ENCODE measurements at regions not wholly inside any gene's neighbourhood (a gene's known extent, or its start where the extent isn't known, plus 50 kb on each side); places are given as distances from the start of the nearest gene placed in this dataset.

DNA sequence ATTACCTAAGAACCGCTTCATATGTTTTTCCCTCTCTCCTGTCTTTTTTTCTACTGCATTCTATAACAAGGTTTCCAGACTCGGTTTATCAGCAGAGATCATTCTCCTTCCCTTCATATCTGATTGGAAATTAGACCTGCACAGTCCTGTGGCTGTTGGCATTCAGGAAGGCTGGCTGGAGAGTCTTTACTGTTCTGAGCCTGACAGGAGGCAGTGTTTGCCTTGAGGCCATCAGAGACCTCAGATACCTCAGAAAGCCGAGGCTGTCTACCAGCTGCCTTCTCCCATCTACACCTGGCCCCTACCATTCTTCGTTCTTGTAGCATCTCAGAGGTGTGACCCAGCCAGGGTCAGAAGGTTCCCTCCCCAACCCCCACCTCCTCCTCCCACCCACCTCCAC lies 182.0 kb downstream of the CAND1 start:
- no peaks in the 10 kb centered on the region for H3K9me3 ChIP-seq (ENCODE audit: control insufficient read depth, insufficient read depth, low read length)
- no peak overlapping the region for H2AFZ ChIP-seq (replicated peaks; ENCODE audit: low read length, poor library complexity)
- no peak for ATAC-seq (ENCODE audit: low read depth)
- no peaks in the 10 kb centered on the region for H3K36me3 ChIP-seq (ENCODE audit: control insufficient read depth, insufficient read depth, low read length)
- H3K4me3 ChIP-seq (ENCODE audit: insufficient read depth, low read depth, low read length), result no peak overlapping the region
- no peak overlapping the region for H3K27ac ChIP-seq (ENCODE audit: insufficient read depth, low read length)
- H3K27me3 ChIP-seq (ENCODE audit: control insufficient read depth, insufficient read depth, low read length), result no peaks in the 10 kb centered on the region; the same call in none of the 2 replicates
- no TSS peak for BruUV-seq (replicated peaks)
- H2AK9ac ChIP-seq (replicated peaks; ENCODE audit: low read depth, low read length, poor library complexity), result no peak overlapping the region
- in situ Hi-C loops (cut with MboI; ENCODE audit: low sequenced_read_pairs) (no loop called here), intact Hi-C loops (cut with micrococcal nuclease) (no loop called here), dilution Hi-C loops (cut with HindIII; ENCODE audit: low sequenced_read_pairs, unreplicated experiment) (no loop called here)
- H2BK5ac ChIP-seq (ENCODE audit: low read depth, low read length, poor library complexity, severe bottlenecking), result no peak overlapping the region
- no peak overlapping the region for H3K18ac ChIP-seq (ENCODE audit: low read depth, low read length)
- H3K9ac ChIP-seq (ENCODE audit: low read depth, low read length), result no peak overlapping the region
- H2BK15ac ChIP-seq (ENCODE audit: low read depth, low read length), result no peak overlapping the region
- no peaks in the 10 kb centered on the region for H3K9me1 ChIP-seq (ENCODE audit: insufficient read depth, low read length)
- WGBS, 2 experiments (ENCODE audit: extremely low coverage in 2 of 2, insufficient read length in 1 of 2), result no CpG with 5 or more reads among the region's 4 CpGs
- ChIA-PET CTCF (no interaction called here), POLR2A (ENCODE audit: unreplicated experiment) (no interaction called here)
- no peak overlapping the region for H2BK120ac ChIP-seq (ENCODE audit: low read depth, low read length)
- H2AK5ac ChIP-seq (ENCODE audit: low read depth, low read length), result no peak overlapping the region
- no peaks in the 10 kb centered on the region for H4K20me1 ChIP-seq (ENCODE audit: insufficient read depth, low read length)
- no peak overlapping the region for H3K23ac ChIP-seq (ENCODE audit: low read depth, low read length)
- no peak overlapping the region for H3K4ac ChIP-seq (ENCODE audit: low read depth, low read length)
- DNase-seq, result no peak
- H3K56ac ChIP-seq (ENCODE audit: extremely low read depth, insufficient read depth, low read length), result no peak overlapping the region
- H3K14ac ChIP-seq (replicated peaks; ENCODE audit: low read depth, low read length), result no peak overlapping the region
- TF ChIP-seq NFE2L2 (IDR thresholded peaks at IDR 0.05; ENCODE audit: low read depth, low read length) (no peak), SMC3 (IDR thresholded peaks at IDR 0.05; ENCODE audit: low read depth, low read length) (no peak), RCOR1 (IDR thresholded peaks at IDR 0.05; ENCODE audit: insufficient replicate concordance, low read length) (no peak), MAFK (IDR thresholded peaks at IDR 0.05; ENCODE audit: low read depth, low read length) (no peak), BHLHE40 (IDR thresholded peaks at IDR 0.05; ENCODE audit: low read depth, low read length) (no peak), RFX5 (IDR thresholded peaks at IDR 0.05; ENCODE audit: low read depth, low read length) (no peak), CTCF (conservative IDR thresholded peaks at IDR 0.05; ENCODE audit: low read depth, low read length) (no peak), RAD21 (IDR thresholded peaks at IDR 0.05; ENCODE audit: low read length) (no peak), FOS (IDR thresholded peaks at IDR 0.05; ENCODE audit: low read depth, low read length) (no peak), POLR2A (IDR thresholded peaks at IDR 0.05; ENCODE audit: low read depth, low read length) (no peak), MAZ (IDR thresholded peaks at IDR 0.05; ENCODE audit: borderline replicate concordance, low read depth, low read length) (no peak), CHD1 (IDR thresholded peaks at IDR 0.05; ENCODE audit: low read depth, low read length) (no peak), MXI1 (IDR thresholded peaks at IDR 0.05; ENCODE audit: borderline replicate concordance, low read depth, low read length) (no peak), CEBPB (IDR thresholded peaks at IDR 0.05; ENCODE audit: low read depth, low read length) (no peak)
- TF ChIP-seq, protein P1, sequence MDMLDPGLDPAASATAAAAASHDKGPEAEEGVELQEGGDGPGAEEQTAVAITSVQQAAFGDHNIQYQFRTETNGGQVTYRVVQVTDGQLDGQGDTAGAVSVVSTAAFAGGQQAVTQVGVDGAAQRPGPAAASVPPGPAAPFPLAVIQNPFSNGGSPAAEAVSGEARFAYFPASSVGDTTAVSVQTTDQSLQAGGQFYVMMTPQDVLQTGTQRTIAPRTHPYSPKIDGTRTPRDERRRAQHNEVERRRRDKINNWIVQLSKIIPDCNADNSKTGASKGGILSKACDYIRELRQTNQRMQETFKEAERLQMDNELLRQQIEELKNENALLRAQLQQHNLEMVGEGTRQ (IDR thresholded peaks at IDR 0.05; ENCODE audit: low read depth, low read length), result no peak
- TF ChIP-seq, protein P2, sequence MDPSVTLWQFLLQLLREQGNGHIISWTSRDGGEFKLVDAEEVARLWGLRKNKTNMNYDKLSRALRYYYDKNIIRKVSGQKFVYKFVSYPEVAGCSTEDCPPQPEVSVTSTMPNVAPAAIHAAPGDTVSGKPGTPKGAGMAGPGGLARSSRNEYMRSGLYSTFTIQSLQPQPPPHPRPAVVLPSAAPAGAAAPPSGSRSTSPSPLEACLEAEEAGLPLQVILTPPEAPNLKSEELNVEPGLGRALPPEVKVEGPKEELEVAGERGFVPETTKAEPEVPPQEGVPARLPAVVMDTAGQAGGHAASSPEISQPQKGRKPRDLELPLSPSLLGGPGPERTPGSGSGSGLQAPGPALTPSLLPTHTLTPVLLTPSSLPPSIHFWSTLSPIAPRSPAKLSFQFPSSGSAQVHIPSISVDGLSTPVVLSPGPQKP (IDR thresholded peaks at IDR 0.05; ENCODE audit: borderline replicate concordance, low read depth, low read length), result no peak
- H2BK20ac ChIP-seq (ENCODE audit: low read depth, low read length), result no peak overlapping the region
- no peak overlapping the region for H4K91ac ChIP-seq (ENCODE audit: insufficient read depth, low read depth, low read length)
- H4K8ac ChIP-seq (ENCODE audit: low read depth in 2 of 2, low read length in 2 of 2), result no peak overlapping the region
- H3K79me1 ChIP-seq (ENCODE audit: low read depth in 1 of 2, low read length in 2 of 2), result no peaks in the 10 kb centered on the region
- no peak overlapping the region for H3K4me2 ChIP-seq (ENCODE audit: low read depth, low read length)
- H3K4me1 ChIP-seq (ENCODE audit: control insufficient read depth, insufficient read depth, low read length), result no peaks in the 10 kb centered on the region
- no peak overlapping the region for H4K5ac ChIP-seq (ENCODE audit: low read depth, low read length)
